ENCODE measurements at regions not wholly inside any gene's neighbourhood (a gene's known extent, or its start where the extent isn't known, plus 50 kb on each side); places are given as distances from the start of the nearest gene placed in this dataset.

DNA sequence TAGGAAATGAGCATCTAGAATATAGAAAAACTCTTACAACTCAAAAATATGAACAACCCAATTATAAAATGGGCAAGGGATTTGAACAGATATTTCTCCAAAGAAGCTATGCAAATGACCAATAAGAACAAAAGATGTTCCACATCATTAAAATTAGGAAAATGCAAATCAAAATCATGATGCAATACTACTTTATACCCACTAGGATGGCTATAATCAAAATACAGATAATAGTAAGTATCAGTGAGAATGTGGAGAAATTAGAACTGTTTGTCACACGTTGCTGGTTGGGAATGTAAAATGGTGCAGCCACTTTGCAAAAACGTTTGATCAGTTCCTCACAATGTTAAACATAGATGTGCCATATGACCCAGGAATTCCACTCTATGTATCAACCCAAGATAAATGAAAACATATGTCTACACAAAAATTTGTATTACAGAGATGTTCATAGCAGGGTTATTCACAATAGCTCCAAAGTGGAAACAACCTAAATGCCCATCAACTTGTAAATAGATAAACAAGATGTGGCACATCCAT lies 558.4 kb downstream of the SLC4A3 start:
- no peak for DNase-seq (ENCODE audit: extremely low spot score)
- CTCF ChIA-PET, result no interaction called here
- no peak for TF ChIP-seq FOXM1 (IDR thresholded peaks at IDR 0.05; ENCODE audit: borderline replicate concordance)
- no peak for TF ChIP-seq CTBP1 (IDR thresholded peaks at IDR 0.05; ENCODE audit: borderline replicate concordance)
- no peak for TF ChIP-seq FOXA1 (IDR thresholded peaks at IDR 0.05)
- TF ChIP-seq NFRKB (IDR thresholded peaks at IDR 0.05), result no peak
- POLR2A ChIA-PET, result no interaction called here

DNA sequence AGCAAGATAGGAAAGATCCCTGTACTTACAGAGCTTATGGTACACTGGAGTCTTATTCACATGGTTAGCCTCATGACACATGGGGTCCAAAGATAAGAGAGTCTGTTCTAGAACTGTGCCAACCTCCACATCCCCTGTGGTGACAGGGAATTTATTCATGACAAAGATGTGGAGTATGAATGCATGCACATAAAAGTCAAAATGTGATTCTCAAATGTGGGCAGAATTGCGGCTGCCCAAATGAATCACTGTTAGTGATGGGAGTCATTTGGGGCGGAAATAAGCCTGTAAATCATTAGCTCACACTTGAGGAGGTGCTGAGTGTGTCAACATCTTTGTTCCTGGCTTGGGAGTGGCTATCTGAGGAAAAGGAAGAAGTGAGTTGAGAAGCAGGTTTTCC lies 560.6 kb downstream of the SLC4A3 start:
- POLR2A ChIA-PET, result no interaction called here
- CTCF ChIA-PET, result no interaction called here
- no peak for TF ChIP-seq FOXA1 (IDR thresholded peaks at IDR 0.05)
- no peak for TF ChIP-seq LEF1 (IDR thresholded peaks at IDR 0.05; ENCODE audit: borderline replicate concordance)
- no peak for TF ChIP-seq SUZ12 (IDR thresholded peaks at IDR 0.05)
- no peak for TF ChIP-seq BHLHE40 (IDR thresholded peaks at IDR 0.05; ENCODE audit: borderline replicate concordance)
- no peak for TF ChIP-seq L3MBTL2 (conservative IDR thresholded peaks at IDR 0.05)
- no peak for TF ChIP-seq ZNF384 (IDR thresholded peaks at IDR 0.05)
- TF ChIP-seq FOXK2 (IDR thresholded peaks at IDR 0.05), result no peak
- TF ChIP-seq, protein P1, sequence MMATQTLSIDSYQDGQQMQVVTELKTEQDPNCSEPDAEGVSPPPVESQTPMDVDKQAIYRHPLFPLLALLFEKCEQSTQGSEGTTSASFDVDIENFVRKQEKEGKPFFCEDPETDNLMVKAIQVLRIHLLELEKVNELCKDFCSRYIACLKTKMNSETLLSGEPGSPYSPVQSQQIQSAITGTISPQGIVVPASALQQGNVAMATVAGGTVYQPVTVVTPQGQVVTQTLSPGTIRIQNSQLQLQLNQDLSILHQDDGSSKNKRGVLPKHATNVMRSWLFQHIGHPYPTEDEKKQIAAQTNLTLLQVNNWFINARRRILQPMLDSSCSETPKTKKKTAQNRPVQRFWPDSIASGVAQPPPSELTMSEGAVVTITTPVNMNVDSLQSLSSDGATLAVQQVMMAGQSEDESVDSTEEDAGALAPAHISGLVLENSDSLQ (IDR thresholded peaks at IDR 0.05), result no peak
- TF ChIP-seq ELF4 (IDR thresholded peaks at IDR 0.05), result no peak
- TF ChIP-seq SP1 (IDR thresholded peaks at IDR 0.05), result no peak
- no peak for TF ChIP-seq TARDBP (IDR thresholded peaks at IDR 0.05)
- TF ChIP-seq FOXM1 (IDR thresholded peaks at IDR 0.05; ENCODE audit: borderline replicate concordance), result no peak
- TF ChIP-seq ARNT (IDR thresholded peaks at IDR 0.05), result no peak
- no peak for TF ChIP-seq NFRKB (IDR thresholded peaks at IDR 0.05)
- no peak for TF ChIP-seq HDGF (IDR thresholded peaks at IDR 0.05; ENCODE audit: borderline replicate concordance)
- no peak for TF ChIP-seq CTBP1 (IDR thresholded peaks at IDR 0.05; ENCODE audit: borderline replicate concordance)
- no peak for DNase-seq (ENCODE audit: extremely low spot score)

DNA sequence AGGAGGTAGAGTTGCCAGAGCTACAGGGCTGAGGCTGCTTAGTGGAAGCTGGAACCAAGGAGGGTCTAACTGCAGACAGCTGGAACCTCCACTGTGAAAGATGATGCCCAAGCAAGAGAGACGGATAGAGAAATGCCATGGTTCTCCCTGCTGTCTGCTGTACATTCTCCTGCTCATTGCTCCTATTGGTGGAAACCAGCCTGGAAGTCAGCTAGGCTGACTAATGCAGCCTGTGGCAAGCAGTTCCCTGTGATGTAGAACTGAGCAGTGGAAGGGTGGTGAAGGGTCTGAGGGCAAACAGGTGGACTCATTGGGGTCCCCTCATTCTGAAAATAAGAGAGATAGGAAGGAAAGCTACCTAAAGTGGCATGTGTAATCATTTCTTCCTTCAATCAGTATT lies 563.6 kb downstream of the SLC4A3 start:
- TF ChIP-seq, protein P1 (IDR thresholded peaks at IDR 0.05), result no peak
- TF ChIP-seq LEF1 (IDR thresholded peaks at IDR 0.05; ENCODE audit: borderline replicate concordance) (no peak), CTBP1 (IDR thresholded peaks at IDR 0.05; ENCODE audit: borderline replicate concordance) (no peak)
- DNase-seq (ENCODE audit: extremely low spot score), result no peak
- CTCF ChIA-PET, result no interaction called here
- POLR2A ChIA-PET, result no interaction called here

DNA sequence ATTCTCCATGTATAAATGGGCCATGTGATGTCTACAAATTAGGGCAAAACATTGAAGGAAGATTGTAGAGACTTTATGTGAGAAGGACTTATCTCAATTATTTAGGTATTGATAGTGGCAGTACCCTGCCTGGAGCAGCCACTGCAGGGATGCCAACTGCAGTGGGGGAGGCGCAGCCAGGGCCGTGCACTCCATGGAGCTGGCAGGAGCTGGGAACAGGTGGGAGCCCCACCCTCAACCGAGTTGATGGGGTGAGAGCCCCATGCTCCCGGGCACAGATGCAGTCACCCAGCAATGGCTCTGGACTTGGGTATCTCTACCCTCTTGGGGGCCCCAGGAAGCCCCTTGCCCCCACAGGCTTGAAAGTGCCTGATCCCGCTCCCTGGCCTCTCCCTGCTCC lies 564.3 kb downstream of the SLC4A3 start:
- TF ChIP-seq NFRKB (IDR thresholded peaks at IDR 0.05), result no peak
- TF ChIP-seq SUZ12 (IDR thresholded peaks at IDR 0.05), result no peak
- no peak for TF ChIP-seq LEF1 (IDR thresholded peaks at IDR 0.05; ENCODE audit: borderline replicate concordance)
- TF ChIP-seq CTBP1 (IDR thresholded peaks at IDR 0.05; ENCODE audit: borderline replicate concordance), result no peak
- no peak for TF ChIP-seq HDGF (IDR thresholded peaks at IDR 0.05; ENCODE audit: borderline replicate concordance)
- TF ChIP-seq BHLHE40 (IDR thresholded peaks at IDR 0.05; ENCODE audit: borderline replicate concordance), result no peak
- no peak for TF ChIP-seq TARDBP (IDR thresholded peaks at IDR 0.05)
- no peak for TF ChIP-seq SP1 (IDR thresholded peaks at IDR 0.05)
- no peak for TF ChIP-seq L3MBTL2 (conservative IDR thresholded peaks at IDR 0.05)
- TF ChIP-seq ZNF384 (IDR thresholded peaks at IDR 0.05), result no peak
- TF ChIP-seq ELF4 (IDR thresholded peaks at IDR 0.05), result no peak
- TF ChIP-seq FOXA1 (IDR thresholded peaks at IDR 0.05), result no peak
- TF ChIP-seq ARNT (IDR thresholded peaks at IDR 0.05), result no peak
- TF ChIP-seq FOXM1 (IDR thresholded peaks at IDR 0.05; ENCODE audit: borderline replicate concordance), result no peak
- TF ChIP-seq FOXK2 (IDR thresholded peaks at IDR 0.05), result no peak
- TF ChIP-seq, protein P1 (IDR thresholded peaks at IDR 0.05), result no peak
- DNase-seq (ENCODE audit: extremely low spot score), result no peak
- ChIA-PET CTCF (no interaction called here), POLR2A (no interaction called here)

DNA sequence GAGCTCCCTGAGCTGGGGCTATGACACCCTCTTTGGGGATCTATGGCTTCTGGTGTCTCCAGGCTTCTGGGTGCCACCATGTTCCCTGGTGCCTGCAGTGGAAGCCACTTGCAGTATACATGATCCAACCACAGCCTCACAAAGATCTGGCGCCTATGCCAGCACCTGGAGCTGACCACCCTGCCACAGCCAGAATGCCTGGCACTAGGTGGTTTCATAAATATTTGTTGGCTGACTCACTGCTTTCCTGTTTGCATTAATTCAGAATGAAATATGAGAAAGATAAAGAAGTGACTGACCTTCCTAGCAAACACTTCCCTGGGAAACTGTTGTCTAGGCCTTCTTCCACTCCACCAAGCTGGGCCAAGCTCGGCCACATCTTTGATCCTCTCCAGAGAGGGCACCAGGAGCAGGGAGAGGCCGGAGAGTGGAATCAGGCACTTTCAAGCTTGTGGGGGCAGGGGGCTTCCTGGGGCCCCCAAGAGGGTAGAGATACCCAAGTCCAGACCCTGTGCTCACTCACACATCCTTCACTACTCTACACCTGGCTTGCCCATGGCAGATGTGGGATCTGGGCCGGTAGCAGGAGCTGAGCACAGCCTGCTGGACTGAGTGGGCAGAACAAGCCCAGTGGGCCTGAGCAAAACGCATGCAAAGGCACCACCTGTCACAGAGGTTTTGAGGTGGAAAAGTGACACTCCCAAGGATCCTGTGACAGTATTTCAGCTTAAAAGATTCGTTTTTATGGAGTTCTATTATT lies 565.7 kb downstream of the SLC4A3 start:
- ChIA-PET CTCF (no interaction called here), POLR2A (no interaction called here)
- no peak for TF ChIP-seq FOXA1 (IDR thresholded peaks at IDR 0.05)
- no peak for TF ChIP-seq ARNT (IDR thresholded peaks at IDR 0.05)
- DNase-seq (ENCODE audit: extremely low spot score), result no peak

DNA sequence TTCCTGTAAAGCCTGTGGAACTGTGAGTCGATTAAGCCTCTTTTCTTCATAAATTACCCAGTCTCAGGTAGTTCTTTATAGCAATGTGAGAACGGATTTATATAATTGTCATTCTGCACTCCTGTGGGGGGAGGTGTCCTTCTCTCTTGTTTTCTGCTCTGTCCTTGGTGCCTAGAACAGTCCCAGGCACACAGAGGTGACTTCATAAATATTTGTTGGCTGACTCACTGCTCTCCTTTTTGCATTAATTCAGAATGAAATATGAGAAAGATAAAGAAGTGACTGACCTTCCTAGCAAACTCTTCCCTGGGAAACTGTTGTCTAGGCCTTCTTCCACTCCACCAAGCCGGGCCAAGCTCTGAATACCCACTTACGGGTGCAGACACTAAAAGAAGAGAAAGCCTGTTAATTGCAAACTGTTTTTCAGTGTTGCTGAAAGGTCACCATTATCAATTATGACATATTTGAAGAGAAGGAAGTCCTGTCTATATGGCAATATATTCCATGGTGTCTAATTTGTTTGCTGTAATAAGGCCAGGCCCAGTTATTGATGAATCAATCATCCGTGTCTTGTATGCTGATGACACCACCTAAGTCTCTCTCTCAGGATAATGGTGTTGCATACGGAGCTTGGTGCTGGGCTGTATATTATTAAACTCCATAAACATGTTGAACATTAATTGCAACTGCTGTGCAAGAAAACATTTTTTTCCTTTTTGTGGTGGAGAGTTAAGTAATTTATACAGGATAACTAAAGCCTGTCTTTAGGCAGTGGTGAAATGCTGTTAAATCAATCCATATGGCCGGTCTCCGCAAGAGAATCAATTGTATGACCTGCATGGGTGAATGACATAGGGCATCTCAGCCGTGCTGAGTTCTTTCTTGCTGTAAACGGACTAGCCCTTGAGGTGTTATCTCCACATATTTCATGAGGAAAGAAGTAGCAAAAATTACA lies 567.5 kb downstream of the SLC4A3 start:
- no peak for TF ChIP-seq HDGF (IDR thresholded peaks at IDR 0.05; ENCODE audit: borderline replicate concordance)
- TF ChIP-seq TARDBP (IDR thresholded peaks at IDR 0.05), result no peak
- TF ChIP-seq BHLHE40 (IDR thresholded peaks at IDR 0.05; ENCODE audit: borderline replicate concordance), result no peak
- no peak for DNase-seq (ENCODE audit: extremely low spot score)
- CTCF ChIA-PET, result no interaction called here
- POLR2A ChIA-PET, result no interaction called here

Measured in HEK293T (cell line).